Trophoblast cell (in vitro differentiated cells and primary cell): ENCODE measurements at regions not wholly inside any gene's neighbourhood (a gene's known extent, or its start where the extent isn't known, plus 50 kb on each side); places are given as distances from the start of the nearest gene placed in this dataset.

Source experiments
- DNase-seq, 2 donors: peaks; one replicate each; pipeline ENCODE4 v3.0.0-alpha.2; 2016
- H2AFZ ChIP-seq: 2 replicates; pipeline ENCODE4 v1.6.1; 2013; ENCODE audit warnings: low read length, moderate library complexity, mild to moderate bottlenecking; ENCODE audit not compliant: insufficient read depth, poor library complexity
- H2AK5ac ChIP-seq: 2 replicates; pipeline ENCODE4 v1.6.1; 2013; ENCODE audit warnings: mild to moderate bottlenecking, low read length
- H2BK120ac ChIP-seq: 2 replicates; pipeline ENCODE4 v1.6.1; 2013; ENCODE audit warnings: low read length, mild to moderate bottlenecking, moderate library complexity; ENCODE audit not compliant: insufficient read depth, poor library complexity
- H2BK12ac ChIP-seq: 2 replicates; pipeline ENCODE4 v1.6.1; 2013; ENCODE audit warnings: mild to moderate bottlenecking, low read length, moderate library complexity
- H2BK5ac ChIP-seq: 2 replicates; pipeline ENCODE4 v1.6.1; 2013; ENCODE audit warnings: low read length, low read depth, moderate library complexity, mild to moderate bottlenecking; ENCODE audit not compliant: poor library complexity
- H3K14ac ChIP-seq: 2 replicates; pipeline ENCODE4 v1.6.1; 2013; ENCODE audit warnings: mild to moderate bottlenecking, low read length
- H3K18ac ChIP-seq: 2 replicates; pipeline ENCODE4 v1.6.1; 2013; ENCODE audit warnings: mild to moderate bottlenecking, low read length
- H3K23ac ChIP-seq: 2 replicates; pipeline ENCODE4 v1.6.1; 2013; ENCODE audit warnings: low read length
- H3K27ac ChIP-seq: 2 replicates; pipeline ENCODE4 v1.5.1; 2013; ENCODE audit warnings: low read depth, mild to moderate bottlenecking, inconsistent platforms, low read length, moderate library complexity
- H3K27me3 ChIP-seq: 2 replicates; pipeline ENCODE4 v1.6.1; 2013; ENCODE audit warnings: inconsistent platforms, mild to moderate bottlenecking, low read length, moderate library complexity; ENCODE audit not compliant: insufficient read depth
- H3K36me3 ChIP-seq, 2 experiments: 1 replicate in 1 of 2; 2 replicates in 1 of 2; pipeline ENCODE4 v1.6.1; 2013; ENCODE audit warnings: low read length in 2 of 2, mild to moderate bottlenecking in 2 of 2, moderate library complexity in 1 of 2; ENCODE audit not compliant: insufficient read depth in 2 of 2, control insufficient read depth in 1 of 2
- H3K4ac ChIP-seq: 2 replicates; pipeline ENCODE4 v1.6.1; 2013; ENCODE audit warnings: low read depth, mild to moderate bottlenecking, low read length, moderate library complexity
- H3K4me1 ChIP-seq, 2 experiments: 1 replicate in 1 of 2; 2 replicates in 1 of 2; pipeline ENCODE4 v1.6.1; 2013; ENCODE audit warnings: low read length in 2 of 2, mild to moderate bottlenecking in 2 of 2, moderate library complexity in 1 of 2; ENCODE audit not compliant: insufficient read depth in 2 of 2, control insufficient read depth in 1 of 2
- H3K4me2 ChIP-seq: 2 replicates; pipeline ENCODE4 v1.6.1; 2013; ENCODE audit warnings: inconsistent platforms, mild to moderate bottlenecking, low read length, moderate library complexity
- H3K4me3 ChIP-seq: 2 replicates; pipeline ENCODE4 v1.5.1; 2013; ENCODE audit warnings: mild to moderate bottlenecking, low read depth, low read length, inconsistent platforms
- H3K79me1 ChIP-seq: one replicate; pipeline ENCODE4 v1.6.1; 2013; ENCODE audit warnings: low read length
- H3K79me2 ChIP-seq: 2 replicates; pipeline ENCODE4 v1.6.1; 2013; ENCODE audit warnings: low read length, mild to moderate bottlenecking; ENCODE audit not compliant: control insufficient read depth, insufficient read depth, poor library complexity
- H3K9ac ChIP-seq: 2 replicates; pipeline ENCODE4 v1.6.1; 2013; ENCODE audit warnings: mild to moderate bottlenecking, low read length
- H3K9me3 ChIP-seq: 2 replicates; pipeline ENCODE4 v1.6.1; 2013; ENCODE audit warnings: low read depth, mild to moderate bottlenecking, control low read depth, inconsistent platforms, low read length; ENCODE audit not compliant: insufficient read depth
- H4K12ac ChIP-seq: 2 replicates; pipeline ENCODE4 v1.6.1; 2013; ENCODE audit warnings: low read depth, mild to moderate bottlenecking, low read length, moderate library complexity
- H4K8ac ChIP-seq: 2 replicates; pipeline ENCODE4 v1.6.1; 2013; ENCODE audit warnings: low read depth, mild to moderate bottlenecking, low read length, moderate library complexity
- H4K91ac ChIP-seq: one replicate; pipeline ENCODE4 v1.6.1; 2013; ENCODE audit warnings: low read depth, mild to moderate bottlenecking, low read length, moderate library complexity
- WGBS: extraction: QIAGEN DNeasy Blood & Tissue Kit; methylation state at CpG from one replicate; pipeline ENCODE4 v1.1.7; 2013; ENCODE audit warnings: missing lambda C conversion rate; ENCODE audit not compliant: insufficient read length, insufficient coverage; ENCODE audit errors: extremely low coverage; 5-methylcytosine and 5-hydroxymethylcytosine counted together

GRCh38 chr16:17839907-17840306 lies 369.1 kb upstream of the XYLT1 start:
- H3K9me3 ChIP-seq, result no peaks in the 10 kb centered on the region
- no peak overlapping the region for H2BK120ac ChIP-seq
- no CpG with 5 or more reads among the region's 5 CpGs for WGBS
- H3K36me3 ChIP-seq, result no peaks in the 10 kb centered on the region
- no peak for DNase-seq
- H3K14ac ChIP-seq, result no peak overlapping the region
- H2AK5ac ChIP-seq, result no peak overlapping the region
- H2BK12ac ChIP-seq, result no peak overlapping the region
- H3K4me3 ChIP-seq, result no peak overlapping the region
- H2AFZ ChIP-seq, result no peak overlapping the region
- no peak overlapping the region for H3K4ac ChIP-seq
- H4K8ac ChIP-seq, result no peak overlapping the region
- H3K4me2 ChIP-seq, result no peak overlapping the region
- no peaks in the 10 kb centered on the region for H3K27me3 ChIP-seq
- no peak overlapping the region for H3K27ac ChIP-seq
- H3K18ac ChIP-seq, result no peak overlapping the region
- H3K79me1 ChIP-seq, result no peaks in the 10 kb centered on the region
- H3K9ac ChIP-seq, result no peak overlapping the region
- H3K23ac ChIP-seq, result no peak overlapping the region
- H4K91ac ChIP-seq, result no peak overlapping the region
- H3K4me1 ChIP-seq, result peaks cover 6 to 8% of the 10 kb centered on the region in 2 experiments
- H2BK5ac ChIP-seq, result no peak overlapping the region
- H4K12ac ChIP-seq, result no peak overlapping the region
- no peaks in the 10 kb centered on the region for H3K79me2 ChIP-seq

GRCh38 chr16:17839272-17839671 lies 368.5 kb upstream of the XYLT1 start:
- peak overlapping the region; percentile 60 for H3K23ac ChIP-seq
- H3K4me3 ChIP-seq, result no peak overlapping the region
- peaks cover 6 to 8% of the 10 kb centered on the region in 2 experiments for H3K4me1 ChIP-seq
- H3K9me3 ChIP-seq, result no peaks in the 10 kb centered on the region
- no peak overlapping the region for H3K18ac ChIP-seq
- H4K8ac ChIP-seq, result no peak overlapping the region
- no peak overlapping the region for H2AFZ ChIP-seq
- no peak overlapping the region for H3K14ac ChIP-seq
- no peak overlapping the region for H3K27ac ChIP-seq
- no peak overlapping the region for H3K4me2 ChIP-seq
- no peak overlapping the region for H2AK5ac ChIP-seq
- H2BK5ac ChIP-seq, result no peak overlapping the region
- no peaks in the 10 kb centered on the region for H3K79me2 ChIP-seq
- no peak overlapping the region for H2BK12ac ChIP-seq
- no peak overlapping the region for H3K4ac ChIP-seq
- H2BK120ac ChIP-seq, result no peak overlapping the region
- no peak for DNase-seq
- no CpG with 5 or more reads among the region's 9 CpGs for WGBS
- no peaks in the 10 kb centered on the region for H3K27me3 ChIP-seq
- H4K91ac ChIP-seq, result no peak overlapping the region
- no peaks in the 10 kb centered on the region for H3K79me1 ChIP-seq
- H3K9ac ChIP-seq, result no peak overlapping the region
- H3K36me3 ChIP-seq, result no peaks in the 10 kb centered on the region
- H4K12ac ChIP-seq, result no peak overlapping the region

GRCh38 chr16:17836868-17837602 lies 366.3 kb upstream of the XYLT1 start:
- H2AFZ ChIP-seq, result no peak overlapping the region
- peaks cover 6 to 8% of the 10 kb centered on the region in 2 experiments for H3K4me1 ChIP-seq
- no peaks in the 10 kb centered on the region for H3K36me3 ChIP-seq
- no peak overlapping the region for H2BK12ac ChIP-seq
- H3K9ac ChIP-seq, result no peak overlapping the region
- no peaks in the 10 kb centered on the region for H3K79me1 ChIP-seq
- no peak overlapping the region for H4K12ac ChIP-seq
- H3K9me3 ChIP-seq, result no peaks in the 10 kb centered on the region
- no peak overlapping the region for H2BK120ac ChIP-seq
- peak overlapping the region; percentile 18 for H4K91ac ChIP-seq
- H3K23ac ChIP-seq, result no peak overlapping the region
- no peak overlapping the region for H2AK5ac ChIP-seq
- H2BK5ac ChIP-seq, result no peak overlapping the region
- H3K4me3 ChIP-seq, result no peak overlapping the region
- H3K79me2 ChIP-seq, result no peaks in the 10 kb centered on the region
- no peak overlapping the region for H3K14ac ChIP-seq
- peak; percentile 24 to 77 for DNase-seq
- no peak overlapping the region for H3K27ac ChIP-seq
- peak overlapping the region; percentile 57 for H4K8ac ChIP-seq
- no peak overlapping the region for H3K18ac ChIP-seq
- H3K4me2 ChIP-seq, result peak overlapping the region; percentile 7
- no CpG with 5 or more reads among the region's 12 CpGs for WGBS
- no peak overlapping the region for H3K4ac ChIP-seq
- no peaks in the 10 kb centered on the region for H3K27me3 ChIP-seq

- no peak overlapping the region for H4K8ac ChIP-seq
- H2BK120ac ChIP-seq, result no peak overlapping the region
- DNase-seq, result no peak
- H4K91ac ChIP-seq, result no peak overlapping the region
- no peak overlapping the region for H2AFZ ChIP-seq
- no peaks in the 10 kb centered on the region for H3K9me3 ChIP-seq
- H3K18ac ChIP-seq, result no peak overlapping the region
- H2AK5ac ChIP-seq, result no peak overlapping the region
- H2BK12ac ChIP-seq, result no peak overlapping the region
- WGBS, result no CpG with 5 or more reads among the region's 4 CpGs
- no peak overlapping the region for H4K12ac ChIP-seq
- H3K4me1 ChIP-seq, result peaks cover 6 to 8% of the 10 kb centered on the region in 2 experiments
- H3K36me3 ChIP-seq, result no peaks in the 10 kb centered on the region
- H3K9ac ChIP-seq, result no peak overlapping the region
- no peak overlapping the region for H3K23ac ChIP-seq
- H3K4me2 ChIP-seq, result no peak overlapping the region
- H3K4me3 ChIP-seq, result no peak overlapping the region
- H3K27me3 ChIP-seq, result no peaks in the 10 kb centered on the region
- H2BK5ac ChIP-seq, result no peak overlapping the region
- no peak overlapping the region for H3K27ac ChIP-seq
- H3K79me2 ChIP-seq, result no peaks in the 10 kb centered on the region
- no peak overlapping the region for H3K14ac ChIP-seq
- H3K79me1 ChIP-seq, result no peaks in the 10 kb centered on the region
- no peak overlapping the region for H3K4ac ChIP-seq
Measured at GRCh38 chr16:17835118-17835876, 364.5 kb upstream of the XYLT1 start.
